ENCODE measurements at regions not wholly inside any gene's neighbourhood (a gene's known extent, or its start where the extent isn't known, plus 50 kb on each side); places are given as distances from the start of the nearest gene placed in this dataset.
"Not testable (repeated sequence)": the region's sequence is repeated elsewhere in the genome, so short reads cannot be mapped to it uniquely, and the experiment has no call there.

GRCh38 chr1:189216886-189217285 is 1260.8 kb downstream of the BRINP3 start:
- no peak for DNase-seq (ENCODE audit: low read depth)

GRCh38 chr1:189217646-189218045 is 1260.0 kb downstream of the BRINP3 start:
- DNase-seq (ENCODE audit: low read depth), result no peak

GRCh38 chr1:189220750-189221149 is 1256.9 kb downstream of the BRINP3 start:
- no peak for DNase-seq (ENCODE audit: low read depth)

GRCh38 chr1:189225794-189226145 is 1251.9 kb downstream of the BRINP3 start:
- DNase-seq (ENCODE audit: low read depth), result not testable (repeated sequence)

DNA sequence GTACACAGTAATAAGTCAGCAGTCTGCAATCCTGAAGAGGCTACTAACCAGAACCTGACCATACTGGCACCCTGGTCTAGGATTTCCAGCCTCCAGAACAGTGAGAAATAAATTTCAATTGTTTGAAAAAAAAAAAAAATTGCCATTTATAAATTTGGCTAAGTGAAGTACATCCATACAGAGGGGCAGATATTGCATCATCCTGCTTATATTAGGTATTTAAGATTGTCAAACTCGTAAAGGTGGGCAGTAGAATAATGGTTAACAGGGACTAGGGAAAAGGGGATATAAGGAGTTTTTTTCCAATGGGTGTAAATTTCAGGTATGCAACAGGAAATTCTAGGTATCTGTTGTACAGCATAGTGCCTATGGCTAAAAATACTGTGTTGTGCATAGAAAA is 1250.9 kb downstream of the BRINP3 start:
- DNase-seq (ENCODE audit: low read depth), result no peak

GRCh38 chr1:189237008-189237407 is 1240.7 kb downstream of the BRINP3 start:
- no peak for DNase-seq (ENCODE audit: low read depth)

- no peak for DNase-seq (ENCODE audit: low read depth)
These were observed 1223.9 kb downstream of the BRINP3 start for GRCh38 chr1:189253601-189254350.

DNA sequence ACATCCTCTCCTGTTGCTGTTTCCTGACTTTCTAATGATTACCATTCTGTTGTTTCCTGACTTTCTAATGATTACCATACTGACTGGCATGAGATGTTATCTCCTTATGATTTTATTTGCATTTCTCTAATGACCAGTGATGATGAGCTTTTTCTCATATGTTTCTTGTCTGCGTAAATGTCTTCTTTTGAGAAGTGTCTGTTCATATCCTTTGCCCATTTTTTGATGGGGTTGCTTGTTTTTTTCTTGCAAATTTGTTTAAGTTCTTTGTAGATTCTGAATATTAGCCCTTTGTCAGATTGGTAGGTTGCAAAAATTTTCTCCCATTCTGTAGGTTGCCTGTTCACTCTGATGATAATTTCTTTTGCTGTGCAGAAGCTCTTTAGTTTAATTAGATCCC is 1216.5 kb downstream of the BRINP3 start:
- not testable (repeated sequence) for DNase-seq (ENCODE audit: low read depth)

- DNase-seq (ENCODE audit: low read depth), result no peak
These were observed 1208.7 kb downstream of the BRINP3 start for GRCh38 chr1:189269011-189269410.

DNA sequence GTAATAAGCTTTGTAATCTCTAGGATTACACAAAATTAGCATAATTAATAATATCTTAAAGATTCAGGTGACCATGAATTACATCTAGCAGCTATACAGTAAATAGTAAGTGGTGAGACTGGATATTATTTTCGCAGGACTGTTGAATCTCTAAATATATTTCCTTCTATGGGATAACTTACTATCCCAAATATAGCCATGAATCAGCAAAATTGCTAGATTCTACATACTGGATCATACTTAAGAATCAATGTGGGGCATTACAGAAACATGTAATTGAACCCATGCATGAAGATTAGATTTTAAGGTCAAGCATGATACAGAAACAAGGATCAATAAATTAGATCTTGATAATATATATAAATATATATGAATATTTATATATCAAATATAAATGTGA is 1203.4 kb downstream of the BRINP3 start:
- DNase-seq (ENCODE audit: low read depth), result no peak

DNA sequence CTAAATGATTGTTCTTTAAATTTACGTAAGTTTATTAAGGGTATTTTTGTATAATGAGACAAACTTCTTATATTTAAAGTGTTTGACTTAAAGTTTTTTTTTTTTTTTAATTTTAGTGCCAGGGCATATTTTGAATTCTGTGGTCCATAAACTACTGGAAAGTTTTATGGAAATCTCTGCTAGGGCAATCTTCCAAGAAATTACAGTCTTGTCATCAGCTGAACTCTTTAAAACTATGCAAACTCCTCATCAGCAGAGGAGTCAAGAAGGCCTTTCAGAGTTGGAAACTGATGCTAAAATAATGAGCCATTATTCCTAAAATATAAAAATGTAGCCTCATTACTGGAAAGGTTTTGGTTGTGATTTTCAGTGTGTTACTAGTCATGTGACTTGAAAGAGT is 1201.9 kb downstream of the BRINP3 start:
- no peak for DNase-seq (ENCODE audit: low read depth)

- no peak for DNase-seq (ENCODE audit: low read depth)
These were observed 1188.3 kb downstream of the BRINP3 start for GRCh38 chr1:189289346-189289745.

DNA sequence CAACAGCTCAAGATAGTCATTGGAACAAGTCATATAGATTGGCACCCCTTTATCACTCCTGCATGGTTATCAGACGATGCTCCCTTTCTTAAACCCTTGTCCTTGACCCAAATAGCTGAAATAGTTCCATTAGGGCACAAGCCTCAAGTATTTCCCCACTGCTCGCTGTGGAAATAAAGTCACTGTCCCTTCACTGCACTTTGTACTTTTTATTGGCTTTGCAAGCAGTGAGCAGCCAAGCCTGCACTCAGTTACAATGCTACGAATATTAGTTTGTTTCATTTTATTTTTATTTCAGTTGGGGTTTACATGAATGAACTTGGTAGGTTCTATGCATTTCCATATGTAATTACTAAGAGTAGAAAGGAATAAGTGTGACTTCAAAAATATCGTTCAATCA is 1176.4 kb downstream of the BRINP3 start:
- no peak for DNase-seq (ENCODE audit: low read depth)

DNA sequence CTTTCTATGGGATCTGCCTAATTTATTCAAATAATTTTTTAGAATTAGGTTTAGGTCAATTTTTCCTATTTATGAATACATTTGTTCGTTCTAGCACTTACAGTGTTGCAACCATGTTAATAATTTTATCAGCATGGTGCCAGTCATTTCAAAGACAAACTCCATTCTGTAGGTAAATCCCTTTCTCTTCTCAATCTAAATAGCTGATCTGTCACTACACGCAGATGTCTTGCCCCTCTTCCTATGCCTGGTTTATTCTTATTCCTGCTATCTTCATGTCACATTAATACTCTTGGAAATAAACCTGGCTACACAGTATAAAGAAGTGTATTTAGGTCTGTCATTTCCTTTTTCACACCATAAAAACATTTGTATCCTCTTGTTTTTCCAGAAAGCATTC is 1172.4 kb downstream of the BRINP3 start:
- no peak for DNase-seq (ENCODE audit: low read depth)

DNA sequence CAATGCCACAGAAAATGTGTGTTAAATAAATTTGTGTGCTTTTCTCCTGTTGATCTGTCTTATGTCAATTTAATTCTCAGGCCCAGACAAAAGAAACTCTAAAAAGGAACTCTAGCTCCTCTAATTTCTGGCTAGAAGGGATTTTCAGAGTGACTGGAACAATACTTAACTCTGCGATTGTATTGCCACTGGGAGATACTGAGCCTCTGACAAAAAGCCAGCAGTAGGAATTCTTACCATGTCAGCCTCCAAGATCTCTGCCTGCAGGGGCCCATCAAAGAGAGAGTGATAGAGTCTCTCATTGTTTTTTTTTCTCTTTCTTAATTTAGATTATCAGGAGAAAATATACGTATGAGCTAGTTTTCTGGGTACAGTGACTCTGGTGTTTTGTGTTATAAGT is 1165.7 kb downstream of the BRINP3 start:
- no peak for DNase-seq (ENCODE audit: low read depth)

- DNase-seq (ENCODE audit: low read depth), result no peak
These were observed 1165.2 kb downstream of the BRINP3 start for GRCh38 chr1:189312499-189312898.

GRCh38 chr1:189313488-189313887 is 1164.2 kb downstream of the BRINP3 start:
- DNase-seq (ENCODE audit: low read depth), result no peak

DNA sequence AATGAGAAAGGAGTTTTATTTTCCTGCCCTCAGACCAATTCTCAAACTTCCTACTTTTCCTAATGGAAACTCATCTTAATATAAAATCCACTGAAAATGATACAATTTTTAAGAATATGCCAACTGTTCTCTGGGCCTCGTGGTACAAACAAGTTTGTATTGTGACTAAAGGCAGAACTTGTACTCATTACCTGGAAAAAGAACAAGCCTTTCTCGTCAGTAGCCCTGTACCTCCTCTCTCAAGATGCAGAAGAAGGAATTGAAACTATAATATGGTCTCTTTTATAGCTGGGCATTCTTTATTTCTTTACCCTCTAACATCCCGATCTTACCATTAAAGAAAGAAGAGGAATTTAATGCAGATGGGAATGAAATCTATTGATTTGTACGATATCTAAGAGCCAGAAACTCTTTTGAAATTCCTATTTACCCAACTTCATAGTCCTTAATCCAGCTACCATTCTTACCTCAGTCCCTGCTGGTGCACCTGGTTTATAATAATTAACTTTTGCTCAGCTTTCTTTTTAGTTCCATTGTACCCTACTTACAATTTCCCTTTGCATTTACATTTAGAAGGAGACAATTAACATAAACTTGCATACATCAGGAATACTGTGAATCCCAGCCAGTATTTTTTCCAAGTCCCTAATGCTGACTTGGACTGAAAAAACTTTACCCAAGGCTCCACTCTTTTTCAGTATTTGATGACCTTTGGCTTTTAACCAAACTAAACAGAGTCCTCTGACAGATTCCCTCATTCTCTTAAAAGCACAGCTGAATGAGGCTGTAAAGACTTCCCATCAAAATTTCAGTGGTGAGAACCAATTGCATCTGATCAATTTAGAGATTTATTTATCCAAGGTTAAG is 1162.4 kb downstream of the BRINP3 start:
- DNase-seq (ENCODE audit: low read depth), result no peak

- DNase-seq (ENCODE audit: low read depth), result peak; percentile 32
These were observed 1154.6 kb downstream of the BRINP3 start for GRCh38 chr1:189323091-189323490.

- DNase-seq (ENCODE audit: low read depth), result not testable (repeated sequence)
These were observed 1146.6 kb downstream of the BRINP3 start for GRCh38 chr1:189331071-189331470.

GRCh38 chr1:189336115-189337100 is 1141.3 kb downstream of the BRINP3 start:
- no peak for DNase-seq (ENCODE audit: low read depth)

GRCh38 chr1:189349607-189350006 is 1128.1 kb downstream of the BRINP3 start:
- DNase-seq (ENCODE audit: low read depth), result no peak

All from HS-5 (cell line).